Kidney epithelial cell (primary cell): ENCODE measurements at regions not wholly inside any gene's neighbourhood (a gene's known extent, or its start where the extent isn't known, plus 50 kb on each side); places are given as distances from the start of the nearest gene placed in this dataset.

Source experiments
- DNase-seq: peaks from one replicate; pipeline ENCODE4 v3.0.0-alpha.2; 2010; ENCODE audit warnings: low read depth
- H3K27me3 ChIP-seq: 2 replicates; pipeline ENCODE4 v1.6.0; 2011; ENCODE audit warnings: low read length; ENCODE audit not compliant: control insufficient read depth, insufficient read depth
- H3K36me3 ChIP-seq: 2 replicates; pipeline ENCODE4 v1.5.1; 2011; ENCODE audit warnings: low read length; ENCODE audit not compliant: control insufficient read depth, insufficient read depth
- H3K4me3 ChIP-seq: 2 replicates; pipeline ENCODE4 v1.5.1; 2011; ENCODE audit warnings: low read depth, mild to moderate bottlenecking, control low read depth, low read length
- CTCF ChIP-seq: IDR thresholded peaks from 2 replicates; pipeline ENCODE4 v1.5.1; 2011; ENCODE audit warnings: mild to moderate bottlenecking, moderate library complexity, low read length, control low read depth, inconsistent platforms; ENCODE audit not compliant: insufficient read depth, poor library complexity, severe bottlenecking

DNA sequence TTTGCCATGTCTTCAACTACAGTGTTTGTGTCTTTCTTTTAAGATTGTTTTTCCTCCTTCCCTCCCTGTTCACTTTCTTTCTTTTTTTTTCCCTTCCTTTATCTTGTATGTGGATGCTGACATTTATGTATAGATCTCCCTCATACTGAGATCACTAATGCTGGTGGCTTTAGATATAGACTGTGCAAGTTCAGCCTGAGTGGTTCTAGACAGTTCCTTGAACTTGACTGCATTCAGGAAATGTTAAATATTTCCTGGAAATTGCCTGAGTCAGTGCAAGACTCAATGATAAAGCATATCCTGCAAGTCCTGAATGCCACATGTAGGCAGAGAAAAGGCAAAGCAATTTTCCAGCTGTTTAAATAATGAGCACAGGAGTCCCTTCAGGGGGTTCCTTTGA is 182.5 kb upstream of the NR3C1 start:
- no peaks in the 10 kb centered on the region for H3K27me3 ChIP-seq
- TF ChIP-seq CTCF = no peak
- no peak overlapping the region for H3K4me3 ChIP-seq
- H3K36me3 ChIP-seq = no peaks in the 10 kb centered on the region
- DNase-seq = no peak

- Histone ChIP-seq H3K36me3 (no peaks in the 10 kb centered on the region), H3K27me3 (no peaks in the 10 kb centered on the region), H3K4me3 (no peak overlapping the region)
- no peak for DNase-seq
- TF ChIP-seq CTCF = no peak
These were observed 179.9 kb upstream of the NR3C1 start for GRCh38 chr5:143583409-143583808.

DNA sequence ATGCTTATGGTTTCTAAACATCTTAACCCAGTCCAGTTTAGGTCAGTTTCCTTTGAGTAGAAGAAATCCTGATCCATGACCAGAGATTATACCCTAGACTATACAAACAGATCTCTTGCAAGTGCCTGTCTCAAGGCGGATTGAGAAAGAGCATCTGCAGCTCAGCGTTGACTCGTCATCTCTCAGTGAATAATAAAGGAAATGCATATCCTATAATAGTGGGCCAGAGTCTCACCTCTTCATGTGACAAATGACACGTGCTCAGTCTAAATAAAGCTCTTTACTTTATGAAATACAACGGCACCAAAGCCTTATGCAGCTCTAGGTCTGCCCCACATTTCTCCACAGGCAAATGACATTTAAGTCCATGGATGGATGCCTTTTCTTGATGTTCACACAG is 179.4 kb upstream of the NR3C1 start:
- DNase-seq = no peak
- Histone ChIP-seq H3K36me3 (no peaks in the 10 kb centered on the region), H3K4me3 (no peak overlapping the region)

GRCh38 chr5:143582176-143582575 is 178.7 kb upstream of the NR3C1 start:
- Histone ChIP-seq H3K27me3 (no peaks in the 10 kb centered on the region), H3K4me3 (no peak overlapping the region), H3K36me3 (no peaks in the 10 kb centered on the region)
- DNase-seq = no peak
- TF ChIP-seq CTCF = no peak

More for the DNA sequence above, 179.4 kb upstream of the NR3C1 start:
- no peaks in the 10 kb centered on the region for H3K27me3 ChIP-seq
- TF ChIP-seq CTCF = no peak

DNA sequence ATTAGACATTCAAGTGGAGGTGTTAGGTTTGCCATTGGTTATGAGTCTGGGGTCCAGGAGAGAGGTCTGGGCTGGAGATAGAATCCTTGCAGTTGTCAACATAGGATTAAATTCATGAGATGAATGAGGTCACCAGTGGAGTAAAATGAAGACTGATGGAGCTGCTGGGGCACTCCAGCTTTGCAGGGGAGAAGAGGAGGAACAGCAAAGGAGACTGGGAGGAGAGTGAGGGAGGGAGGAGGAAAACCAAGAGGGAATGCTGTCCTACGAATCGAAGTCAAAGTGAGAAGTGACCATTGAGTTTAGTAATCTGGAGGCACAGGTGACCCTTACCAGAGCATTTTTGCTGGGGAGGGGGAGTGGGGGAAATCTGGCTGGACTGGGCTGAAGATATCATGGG is 178.2 kb upstream of the NR3C1 start:
- Histone ChIP-seq H3K4me3 (no peak overlapping the region), H3K27me3 (no peaks in the 10 kb centered on the region), H3K36me3 (no peaks in the 10 kb centered on the region)
- DNase-seq = no peak
- TF ChIP-seq CTCF = no peak

DNA sequence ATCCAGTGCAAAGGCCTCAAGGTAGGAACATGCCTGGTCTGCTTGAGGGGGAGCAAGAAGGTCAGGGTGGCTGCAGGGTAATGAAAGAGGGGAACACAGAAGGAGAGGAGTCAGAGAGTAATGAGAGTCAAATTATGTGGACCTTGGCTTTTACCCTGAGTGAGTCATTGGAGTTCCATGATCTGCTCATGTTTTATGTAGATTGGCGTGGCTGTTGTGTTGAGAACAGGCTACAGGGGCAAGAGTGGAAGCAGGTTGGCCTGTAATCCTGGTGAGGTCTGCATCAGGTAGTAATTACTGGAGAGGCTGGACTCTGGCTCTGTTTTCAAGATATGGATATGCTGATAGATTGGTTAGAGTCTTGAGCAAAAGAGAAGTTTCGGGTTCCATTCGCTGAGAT is 177.7 kb upstream of the NR3C1 start:
- Histone ChIP-seq H3K27me3 (no peaks in the 10 kb centered on the region), H3K36me3 (no peaks in the 10 kb centered on the region), H3K4me3 (no peak overlapping the region)
- no peak for TF ChIP-seq CTCF
- DNase-seq = no peak
